HCT116 (cell line): ENCODE measurements at regions not wholly inside any gene's neighbourhood (a gene's known extent, or its start where the extent isn't known, plus 50 kb on each side); places are given as distances from the start of the nearest gene placed in this dataset.

Source experiments
- CEBPB ChIP-seq: IDR thresholded peaks from 2 replicates; pipeline ENCODE4 v1.6.1; 2012; ENCODE audit warnings: low read depth
- CTCF ChIP-seq, 3 experiments: fragments of 200-600 bp in 1 of 3; sonication (generic) in 1 of 3; IDR thresholded peaks in 2 of 3; conservative IDR thresholded peaks in 1 of 3; 2 replicates each; pipeline ENCODE4 v1.5.1; 2012 to 2017; ENCODE audit warnings: low read depth in 2 of 3, low read length in 2 of 3, antibody characterized with exemption in 1 of 3, borderline replicate concordance in 1 of 3, control low read depth in 1 of 3, mild to moderate bottlenecking in 1 of 3, mixed read lengths in 1 of 3, mixed run types in 1 of 3, moderate library complexity in 1 of 3; ENCODE audit not compliant: insufficient read depth in 1 of 3
- EZH2 ChIP-seq: fragments of 200-600 bp; sonication (generic); IDR thresholded peaks from 2 replicates; pipeline ENCODE4 v1.6.1; 2017; ENCODE audit warnings: antibody characterized with exemption, mixed run types
- POLR2A ChIP-seq: IDR thresholded peaks from 2 replicates; pipeline ENCODE4 v1.7.0; 2011; ENCODE audit warnings: borderline replicate concordance; ENCODE audit not compliant: insufficient read depth, insufficient read length; ENCODE audit errors: extremely low read depth
- RAD21 ChIP-seq: IDR thresholded peaks from 2 replicates; pipeline ENCODE4 v1.6.1; 2012; ENCODE audit warnings: low read depth, mild to moderate bottlenecking
- REST ChIP-seq: IDR thresholded peaks from 2 replicates; pipeline ENCODE4 v1.6.1; 2012; ENCODE audit warnings: low read depth
- SP1 ChIP-seq: IDR thresholded peaks from 2 replicates; pipeline ENCODE4 v1.6.1; 2012; ENCODE audit warnings: low read depth
- SRF ChIP-seq: IDR thresholded peaks from 2 replicates; pipeline ENCODE4 v1.6.1; 2012; ENCODE audit warnings: low read depth

GRCh38 chr20:51906679-51907078 is 104.4 kb upstream of the SALL4 start:
- TF ChIP-seq CEBPB (no peak), CTCF (IDR thresholded peaks at IDR 0.05 in 2 of 3, conservative IDR thresholded peaks at IDR 0.05 in 1 of 3; ENCODE audit: borderline replicate concordance in 1 of 3, insufficient read depth in 1 of 3, low read depth in 2 of 3, low read length in 2 of 3) (no peak), SP1 (no peak), RAD21 (no peak), EZH2 (no peak), POLR2A (no peak), SRF (no peak), REST (no peak)
